GM12892 (cell line): ENCODE measurements at regions not wholly inside any gene's neighbourhood (a gene's known extent, or its start where the extent isn't known, plus 50 kb on each side); places are given as distances from the start of the nearest gene placed in this dataset.

Experiments used
- POLR2A ChIP-seq: IDR thresholded peaks from 2 replicates; pipeline ENCODE4 v1.6.1; 2011; ENCODE audit warnings: low read depth, low read length, control low read depth
- POLR2AphosphoS5 ChIP-seq: IDR thresholded peaks from 2 replicates; pipeline ENCODE4 v1.6.1; 2011; ENCODE audit warnings: low read depth, low read length, control low read depth

GRCh38 chr6:15763364-15763763 lies 100.5 kb upstream of the DTNBP1 start:
- TF ChIP-seq POLR2A (no peak), POLR2AphosphoS5 (no peak)
